Stimulated activated CD4-positive, alpha-beta T cell treated with anti-CD3 and anti-CD28 coated beads, Interleukin-12 subunit alpha, Interleukin-12 subunit beta, amount 100 ng/mL, for 48 hours (primary cell): ENCODE measurements at regions not wholly inside any gene's neighbourhood (a gene's known extent, or its start where the extent isn't known, plus 50 kb on each side); places are given as distances from the start of the nearest gene placed in this dataset.

ENCODE experiments used
- DNase-seq, 3 donors: peaks; one replicate each; pipeline ENCODE4 v3.0.0-alpha.2; 2020; ENCODE audit warnings: low read depth in 2 of 3, low spot score in 1 of 3

- no peak for DNase-seq
These were observed 213.0 kb upstream of the FAM83B start for GRCh38 chr6:54633601-54634000.

- no peak for DNase-seq
These were observed 205.7 kb upstream of the FAM83B start for GRCh38 chr6:54640911-54641310.

DNA sequence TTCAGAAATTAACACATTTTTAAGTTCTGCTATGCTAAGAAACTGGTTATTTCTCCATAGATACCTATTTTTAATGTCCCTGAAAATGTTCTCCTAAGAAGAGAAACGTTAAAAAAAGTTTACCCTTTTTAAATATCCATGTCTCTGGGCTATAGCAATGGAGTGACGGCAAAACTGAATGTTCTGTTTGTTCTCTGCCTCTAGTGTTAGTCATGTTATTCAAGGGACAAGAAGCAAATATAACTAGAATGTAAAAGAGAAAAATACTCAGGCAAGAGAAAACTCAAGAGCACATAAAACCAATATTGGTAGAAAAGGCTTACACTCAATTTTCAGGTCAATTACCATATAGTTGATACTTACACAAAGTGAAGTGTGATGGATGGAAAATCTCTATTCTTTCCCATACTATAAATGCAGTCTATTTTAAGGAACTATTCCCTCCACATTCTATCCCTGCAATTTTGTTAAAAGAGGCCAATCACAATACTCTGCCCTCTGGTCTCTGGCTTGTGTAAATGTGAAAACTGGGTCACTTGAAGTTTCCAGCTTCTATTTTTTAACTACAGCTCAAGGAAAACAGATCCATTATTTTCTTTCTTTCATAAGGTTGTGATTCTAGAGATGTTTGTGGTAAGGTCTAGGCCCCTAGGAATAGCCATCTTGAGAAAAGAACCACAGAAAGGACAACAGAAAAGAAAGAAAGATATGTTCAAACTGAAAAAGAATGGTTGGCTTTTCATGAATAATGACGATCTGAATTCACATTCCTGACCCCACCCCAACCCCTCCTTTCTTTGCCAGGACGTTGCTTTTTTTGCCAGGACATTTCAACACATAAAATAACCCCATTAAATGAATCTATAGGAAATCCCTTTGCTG is 200.3 kb upstream of the FAM83B start:
- no peak for DNase-seq

DNA sequence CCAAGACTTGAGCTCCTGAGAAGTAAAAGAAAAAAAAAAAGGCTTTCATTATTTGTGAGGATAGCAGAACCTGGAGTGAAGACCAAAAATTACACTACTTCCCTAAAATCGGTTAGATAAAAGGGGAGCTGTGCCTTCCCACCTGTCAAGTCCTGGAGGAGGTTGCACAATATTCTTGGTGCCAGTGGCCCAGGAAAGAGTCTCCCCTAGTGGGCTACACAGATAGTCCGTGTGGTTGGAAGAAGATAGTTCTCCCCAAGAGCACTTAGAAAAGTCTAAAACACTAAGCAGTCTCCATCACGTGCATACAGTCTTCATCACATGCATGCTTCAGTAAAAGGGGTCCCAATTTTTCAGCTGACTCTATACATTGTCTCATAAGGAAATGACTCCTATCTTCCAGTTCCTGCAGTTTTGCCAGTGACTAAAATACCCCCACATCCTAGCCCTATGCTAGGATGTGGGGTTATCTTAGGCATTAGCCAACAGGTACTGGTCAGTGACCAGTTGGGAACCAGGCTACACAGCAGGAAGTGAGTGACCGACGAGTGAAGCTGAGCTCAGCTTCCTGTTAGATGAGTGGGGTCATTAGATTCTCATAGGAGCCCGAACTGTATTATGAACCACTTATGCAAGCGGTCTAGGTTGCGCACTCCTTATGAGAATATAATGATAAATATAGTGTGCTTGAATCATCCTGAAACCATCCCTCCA is 199.5 kb upstream of the FAM83B start:
- DNase-seq: no peak

GRCh38 chr6:54654381-54654780 is 192.2 kb upstream of the FAM83B start:
- DNase-seq: no peak

DNA sequence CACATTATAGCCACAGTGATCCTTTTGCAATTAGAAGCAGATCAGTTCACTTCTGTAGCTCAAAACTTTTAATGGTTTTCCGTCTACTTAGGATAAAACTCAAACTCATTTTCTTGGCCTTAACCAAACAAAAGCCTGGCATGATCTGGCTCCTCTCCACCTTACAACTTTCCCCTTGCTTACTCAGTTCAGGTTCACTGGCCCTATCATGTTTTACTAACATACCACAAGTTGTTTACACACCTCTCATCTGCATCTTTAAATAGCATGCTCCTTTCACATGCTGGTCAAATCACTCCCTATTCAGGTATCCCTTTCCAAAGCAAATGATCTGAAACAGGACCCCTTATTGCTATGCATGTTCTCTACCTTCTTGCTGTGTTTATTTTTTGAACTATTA is 191.4 kb upstream of the FAM83B start:
- no peak for DNase-seq

DNA sequence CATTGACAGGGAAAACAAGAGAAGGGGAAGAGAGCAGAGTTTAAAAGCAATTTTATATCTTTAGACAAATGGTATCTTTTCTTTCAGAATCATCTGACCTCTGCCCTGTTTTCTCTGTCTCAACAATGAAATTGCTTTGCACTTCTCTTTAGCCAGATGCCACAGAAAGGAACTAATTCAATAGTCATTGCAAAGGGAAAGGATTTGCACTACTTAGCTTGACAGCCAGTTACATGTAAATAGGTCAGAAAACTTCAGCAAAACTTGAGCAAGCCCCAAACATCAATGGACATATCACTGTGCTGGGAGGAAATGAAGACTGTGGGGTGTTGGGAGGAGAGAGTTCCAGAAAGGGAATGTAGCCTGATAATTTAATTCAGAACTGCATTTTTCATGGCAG is 181.3 kb upstream of the FAM83B start:
- DNase-seq: no peak

DNA sequence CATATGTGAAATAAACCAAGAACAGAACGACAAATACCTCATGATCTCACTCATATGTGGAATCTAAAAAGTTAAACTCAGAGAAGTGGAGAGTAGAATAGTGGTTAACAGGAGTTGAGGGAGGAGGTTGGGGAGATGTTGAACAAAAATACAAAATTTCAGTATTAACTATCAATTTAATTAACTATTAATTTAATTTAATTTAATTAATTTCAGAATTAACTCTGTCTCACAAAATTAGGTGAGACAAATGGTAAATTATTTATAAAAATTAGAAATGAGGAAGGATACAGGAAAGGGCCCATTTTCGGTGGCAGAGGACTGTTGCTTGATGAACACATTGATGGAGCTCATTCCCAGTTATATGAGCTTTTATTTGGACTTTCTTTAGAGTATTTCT is 166.0 kb upstream of the FAM83B start:
- DNase-seq: no peak

DNA sequence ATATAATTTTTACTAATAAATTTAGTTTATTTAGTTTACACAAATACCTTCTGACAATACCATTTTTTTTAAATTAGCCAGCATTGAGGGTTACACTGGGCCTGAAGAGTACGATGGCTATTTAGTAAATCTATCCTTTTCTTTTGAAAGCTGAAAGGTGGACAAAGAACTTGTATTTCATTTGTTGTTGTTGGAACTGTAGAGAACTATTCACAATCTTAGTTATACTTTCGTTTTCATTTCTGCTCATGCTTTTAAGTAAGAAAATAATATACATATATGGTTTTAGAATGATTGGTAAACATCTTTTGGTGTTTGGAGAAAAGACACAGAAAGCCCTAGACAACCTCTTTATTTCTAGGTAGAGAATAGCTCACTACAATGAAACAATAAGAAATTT is 165.3 kb upstream of the FAM83B start:
- no peak for DNase-seq

GRCh38 chr6:54681987-54682386 is 164.6 kb upstream of the FAM83B start:
- DNase-seq: no peak

DNA sequence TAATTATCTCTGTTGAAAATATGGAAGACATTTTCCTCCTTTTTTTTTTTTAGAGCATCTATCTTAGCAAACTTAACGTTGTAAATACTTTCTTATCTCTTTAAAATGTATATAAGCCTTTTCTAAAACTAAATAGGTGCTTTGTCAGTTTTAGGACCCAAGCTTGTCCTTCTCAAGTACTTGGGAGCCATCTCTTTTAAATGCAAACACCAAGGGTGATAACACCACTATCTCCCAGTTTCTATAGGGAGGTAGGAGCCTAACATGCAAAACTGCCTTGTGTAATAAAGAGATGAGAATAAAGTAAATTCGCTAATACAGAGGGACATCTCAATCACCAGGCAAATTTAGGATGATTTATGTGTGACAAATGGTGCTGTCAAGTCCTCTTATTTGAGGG is 157.0 kb upstream of the FAM83B start:
- DNase-seq: no peak

DNA sequence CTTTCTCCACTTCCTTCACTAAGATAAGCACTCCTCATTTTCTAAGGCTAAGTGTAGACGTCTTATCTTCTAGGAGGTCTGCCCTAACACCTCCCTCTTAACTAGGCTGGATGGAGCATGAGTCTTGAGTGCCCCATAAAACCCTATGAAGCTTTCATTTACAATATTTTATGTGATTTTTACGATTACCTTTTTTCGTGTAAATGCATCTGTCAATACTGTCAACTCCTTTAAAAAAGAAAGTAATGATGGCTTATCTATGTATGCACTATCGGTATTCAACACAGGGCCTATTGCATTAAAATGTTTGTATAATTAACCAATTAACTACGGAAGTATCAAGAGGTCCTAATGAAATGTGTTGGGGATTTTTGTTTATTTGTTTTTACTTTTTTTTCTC is 156.0 kb upstream of the FAM83B start:
- no peak for DNase-seq

DNA sequence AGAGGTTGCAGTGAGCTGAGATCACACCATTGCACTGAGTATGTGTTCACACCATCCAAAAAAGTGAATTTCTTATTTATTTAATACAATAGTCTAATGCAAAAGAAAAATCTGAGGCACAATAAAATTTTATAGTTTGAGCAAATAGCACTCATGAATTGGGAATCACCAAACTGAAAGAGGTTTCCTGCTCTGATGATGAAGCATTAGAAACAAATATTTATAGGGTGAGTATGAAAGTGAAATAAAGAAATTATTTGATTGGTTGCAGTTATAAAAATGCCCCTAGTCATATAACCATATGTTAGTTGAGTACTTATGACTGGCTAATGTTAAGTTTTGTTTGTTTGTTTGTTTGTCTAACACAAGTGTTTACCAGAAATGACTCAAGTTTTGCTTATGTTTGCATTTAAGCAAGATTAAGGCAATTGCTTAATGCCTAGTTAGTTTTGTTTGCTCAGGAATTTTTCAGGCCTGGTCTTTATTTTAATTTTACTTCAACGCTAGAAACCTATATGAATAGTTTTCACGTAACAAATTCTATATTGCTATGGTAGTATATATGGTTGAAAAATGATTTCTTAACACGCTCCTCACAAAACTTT is 151.5 kb upstream of the FAM83B start:
- no peak for DNase-seq

DNA sequence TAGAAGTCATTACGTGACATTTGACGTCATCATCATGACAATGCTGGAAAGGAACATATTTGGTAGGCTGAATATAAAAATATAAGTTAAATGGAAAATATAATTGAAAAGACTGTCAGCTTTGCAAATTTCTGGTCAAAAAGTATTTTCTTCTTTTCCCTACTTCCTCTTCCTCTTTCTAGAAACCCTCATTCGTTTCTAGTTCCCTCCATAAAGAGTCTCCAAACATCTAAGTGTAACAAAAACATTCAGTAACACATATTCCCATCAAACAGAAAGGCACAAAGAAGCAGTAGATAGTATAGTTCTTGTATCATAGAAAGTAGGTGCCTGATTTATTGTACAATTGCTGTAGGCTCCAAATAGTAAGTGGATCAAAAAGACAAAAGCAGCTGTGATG is 150.8 kb upstream of the FAM83B start:
- DNase-seq: no peak

- no peak for DNase-seq
These were observed 149.1 kb upstream of the FAM83B start for GRCh38 chr6:54697424-54697823.

DNA sequence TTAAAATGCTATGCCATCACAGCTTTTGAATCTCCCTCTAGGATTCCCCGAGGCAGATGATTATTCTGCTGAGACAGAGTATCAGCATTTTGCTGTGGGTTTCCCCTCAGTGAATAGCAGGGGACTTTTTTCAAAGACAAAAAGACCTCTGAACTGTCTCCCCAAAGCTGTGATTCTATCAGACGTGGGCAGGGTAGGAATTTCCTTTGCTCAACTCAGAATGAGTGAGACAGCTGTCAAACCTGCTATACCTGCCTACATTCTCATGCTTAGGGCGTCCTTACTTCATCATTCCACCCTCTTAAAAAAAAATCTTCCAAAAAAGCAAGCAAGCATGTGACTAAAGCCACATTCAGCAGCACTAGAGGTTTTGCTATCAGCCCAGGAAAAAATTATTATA is 147.6 kb upstream of the FAM83B start:
- DNase-seq: no peak

DNA sequence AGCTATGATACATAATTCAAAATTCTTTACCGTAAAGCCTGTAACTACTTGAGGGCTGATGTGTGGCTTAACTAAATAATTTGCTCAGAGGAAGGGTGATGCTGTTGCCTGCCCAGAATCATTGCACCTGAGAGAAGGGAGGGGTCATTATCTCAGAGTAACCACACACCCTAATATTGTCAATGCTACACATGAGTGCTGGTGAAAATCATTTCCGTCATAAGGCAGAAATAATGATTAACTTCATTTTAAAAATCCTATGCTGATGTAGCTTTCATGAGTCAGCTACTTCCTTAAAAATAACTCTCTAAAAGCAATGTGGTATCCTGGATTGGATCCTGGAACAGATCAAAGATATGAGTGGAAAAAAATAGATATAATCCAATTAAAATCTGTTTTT is 146.4 kb upstream of the FAM83B start:
- DNase-seq: no peak

DNA sequence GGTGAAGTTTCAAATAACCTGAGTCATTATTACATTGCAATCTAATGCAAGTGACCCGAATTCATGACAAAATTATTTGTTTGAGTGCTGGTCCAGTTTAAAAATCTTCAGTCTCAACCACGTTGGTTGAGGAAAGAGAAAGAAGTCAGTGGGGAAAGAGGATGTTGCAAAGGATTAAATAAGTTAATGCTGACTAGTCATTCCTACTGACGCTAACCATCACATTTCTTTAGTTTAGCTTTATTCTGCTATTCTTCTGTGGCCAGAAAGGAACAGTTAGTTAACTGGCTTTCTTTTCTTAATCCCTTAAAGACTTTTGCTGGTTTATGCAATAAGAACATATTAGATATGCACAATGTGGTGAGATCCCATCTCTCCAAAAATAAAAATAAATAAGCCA is 143.8 kb upstream of the FAM83B start:
- DNase-seq: no peak

DNA sequence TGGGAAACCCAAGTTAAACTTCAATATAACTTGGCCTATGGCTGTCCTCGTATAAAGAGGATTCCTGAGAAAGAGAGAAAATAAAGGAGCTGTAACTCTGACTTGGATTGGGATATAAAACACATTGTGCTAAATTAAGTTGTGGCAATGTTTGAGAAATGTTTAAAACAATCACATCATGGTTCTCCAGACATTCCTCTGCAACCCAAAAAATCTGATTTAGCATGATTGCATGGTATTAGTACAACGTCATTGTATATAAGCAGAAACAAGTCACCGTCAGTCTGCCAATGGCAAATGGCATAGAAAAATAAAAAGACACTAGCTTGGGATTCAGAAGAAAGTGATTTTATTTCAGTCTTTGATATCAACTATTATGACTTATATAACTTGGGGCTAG is 140.2 kb upstream of the FAM83B start:
- DNase-seq: no peak

GRCh38 chr6:54706844-54707605 is 139.5 kb upstream of the FAM83B start:
- no peak for DNase-seq

DNA sequence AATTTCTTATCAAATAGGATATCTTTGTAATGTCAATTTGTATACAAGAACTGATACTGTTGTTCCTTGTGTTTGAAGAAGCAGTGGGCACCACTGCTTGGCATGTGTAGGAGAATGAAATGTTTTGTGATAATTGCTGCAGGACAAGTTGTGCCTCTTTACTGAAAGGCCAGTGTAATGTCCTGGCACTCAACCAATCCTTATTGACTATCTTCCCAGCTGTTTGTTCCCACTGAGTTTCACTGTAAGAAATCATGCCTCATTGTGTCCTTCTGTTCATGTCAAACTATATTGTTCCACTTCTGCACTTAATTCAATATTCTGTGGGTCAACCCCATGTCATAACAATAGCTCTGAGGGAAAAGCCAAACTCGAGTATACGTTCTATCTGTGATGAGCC is 136.1 kb upstream of the FAM83B start:
- DNase-seq: no peak

GRCh38 chr6:54716010-54716409 is 130.6 kb upstream of the FAM83B start:
- no peak for DNase-seq
